GM18511 (cell line): ENCODE measurements at regions not wholly inside any gene's neighbourhood (a gene's known extent, or its start where the extent isn't known, plus 50 kb on each side); places are given as distances from the start of the nearest gene placed in this dataset.

ENCODE experiments used
- ATAC-seq: cut with Tn5 transposase; IDR thresholded peaks from one replicate; pipeline ENCODE4 v1.9.1; 2021; ENCODE audit warnings: mild to moderate bottlenecking, moderate library complexity; ENCODE audit not compliant: unreplicated experiment

GRCh38 chr12:69059465-69060457 is 126.8 kb upstream of the CPM start:
- ATAC-seq, result no peak

GRCh38 chr12:69061574-69061973 is 128.6 kb upstream of the CPM start:
- ATAC-seq, result no peak

- no peak for ATAC-seq
Observed at GRCh38 chr12:69062621-69063237, 129.8 kb upstream of the CPM start.

DNA sequence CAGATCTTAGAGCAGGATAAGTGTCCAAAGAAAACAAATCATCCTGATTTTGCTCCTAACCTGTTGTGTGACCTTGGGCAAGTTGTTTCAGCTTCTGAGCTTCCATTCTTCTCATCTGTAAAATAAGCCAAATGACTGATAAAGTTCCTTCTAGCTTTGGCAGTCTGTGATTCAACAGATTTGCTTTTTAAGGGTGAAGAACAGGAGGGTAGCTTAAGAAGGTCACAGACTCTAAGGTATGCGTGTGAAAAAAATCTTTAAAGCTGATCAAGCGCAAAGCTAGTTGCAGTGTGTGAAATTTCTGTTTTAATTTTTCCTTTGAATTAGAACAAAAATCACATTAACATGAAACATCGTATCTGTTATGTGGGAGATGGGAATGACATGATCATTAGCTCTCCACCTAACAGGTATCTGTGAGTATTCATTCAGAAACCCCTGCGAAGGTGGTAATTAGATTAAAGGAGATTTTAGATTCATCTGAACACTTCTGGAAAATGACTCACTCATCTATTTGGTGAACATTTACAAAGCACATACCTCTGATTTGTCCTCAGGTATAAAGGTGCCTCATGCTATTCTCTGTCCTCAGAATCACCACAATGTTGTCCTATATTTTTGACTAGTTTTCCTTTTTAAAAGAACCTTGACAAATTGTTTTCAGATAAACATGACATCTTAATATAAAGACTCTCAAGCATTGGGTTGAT is 131.9 kb upstream of the CPM start:
- ATAC-seq, result no peak

GRCh38 chr12:69065775-69066174 is 132.8 kb upstream of the CPM start:
- ATAC-seq, result no peak

DNA sequence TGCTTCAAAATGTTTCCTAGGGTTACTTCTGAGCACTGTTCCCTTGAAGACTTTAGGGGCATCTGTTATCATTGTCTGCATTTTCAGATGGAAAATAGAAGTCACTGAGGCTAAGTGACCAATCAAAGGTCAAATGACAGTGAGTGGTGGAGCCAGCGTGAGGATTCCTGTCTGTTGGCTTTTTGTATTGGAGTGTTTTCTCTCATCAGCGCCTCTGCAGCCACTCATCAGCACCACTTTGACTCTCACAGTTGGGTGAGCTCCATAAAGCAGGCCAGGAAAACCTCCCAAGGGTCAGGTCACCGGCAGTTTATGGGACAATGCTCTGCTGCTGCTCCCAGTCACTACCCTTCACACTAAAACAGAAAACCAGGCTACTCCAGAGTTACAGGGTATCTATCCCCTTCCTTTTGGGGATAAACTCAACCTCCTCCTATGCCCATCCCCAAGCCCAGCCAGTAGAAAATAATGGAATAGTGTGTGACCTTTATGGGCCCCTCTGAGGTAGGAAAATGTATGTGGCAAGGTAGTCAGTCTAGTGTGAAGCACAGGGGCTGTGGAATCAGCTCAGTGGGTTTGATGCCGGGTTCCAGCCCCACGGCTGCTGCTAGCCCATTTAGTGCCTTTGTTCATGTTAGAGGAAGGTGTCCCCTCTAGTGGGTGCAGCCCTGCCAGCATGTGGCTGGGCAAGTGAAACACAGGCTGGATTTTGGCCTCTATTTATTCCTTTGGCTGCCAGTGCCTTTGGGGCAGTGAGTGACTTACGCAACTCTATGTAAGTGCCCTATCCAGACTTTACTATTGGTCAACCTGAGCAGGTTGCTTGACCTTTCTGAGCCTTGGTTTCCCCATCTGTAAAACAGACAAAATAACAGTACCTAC is 133.8 kb upstream of the CPM start:
- ATAC-seq, result no peak

DNA sequence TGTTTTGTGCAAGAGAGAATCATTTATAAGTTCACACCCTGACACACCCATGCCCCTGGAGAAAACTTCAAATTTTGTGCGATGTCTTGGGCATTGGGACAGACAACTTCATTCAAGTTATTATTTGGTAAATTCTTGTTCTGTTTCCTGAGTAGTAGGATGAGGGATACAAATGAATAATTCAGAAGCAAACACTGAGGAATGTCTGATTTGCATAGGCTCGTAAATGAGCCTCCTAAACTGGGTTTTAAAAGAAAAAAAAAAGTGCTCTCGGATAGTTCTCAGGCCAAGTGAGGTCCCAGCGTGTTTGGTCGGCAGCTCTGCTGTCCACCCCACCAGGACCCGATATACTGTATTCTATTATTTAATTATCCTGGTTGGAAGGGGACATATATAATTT is 134.7 kb upstream of the CPM start:
- ATAC-seq, result no peak

DNA sequence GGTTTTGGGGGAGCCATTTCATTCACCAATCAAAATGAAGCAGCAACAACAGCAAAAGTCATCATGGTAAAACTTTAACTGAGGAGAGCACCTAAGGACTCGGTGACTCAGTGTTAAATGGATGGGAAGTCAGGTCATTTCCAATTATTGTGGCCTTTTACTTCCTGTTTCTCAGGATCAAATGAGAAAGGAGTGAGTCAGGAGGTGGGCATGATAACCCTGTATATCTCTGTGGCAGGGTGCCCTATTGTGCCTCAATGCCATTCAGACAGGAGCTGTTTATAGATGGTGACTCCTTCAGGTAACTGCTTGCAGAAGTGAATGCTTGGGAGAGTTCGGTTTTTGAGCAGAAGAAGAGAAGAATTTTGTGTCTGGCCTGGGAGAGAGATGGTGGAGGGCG is 135.5 kb upstream of the CPM start:
- ATAC-seq, result no peak

GRCh38 chr12:69069479-69069878 is 136.5 kb upstream of the CPM start:
- no peak for ATAC-seq

- ATAC-seq, result peak; percentile 80
Observed at GRCh38 chr12:69070319-69071090, 137.5 kb upstream of the CPM start.

GRCh38 chr12:69071091-69071370 is 138.1 kb upstream of the CPM start:
- no peak for ATAC-seq

DNA sequence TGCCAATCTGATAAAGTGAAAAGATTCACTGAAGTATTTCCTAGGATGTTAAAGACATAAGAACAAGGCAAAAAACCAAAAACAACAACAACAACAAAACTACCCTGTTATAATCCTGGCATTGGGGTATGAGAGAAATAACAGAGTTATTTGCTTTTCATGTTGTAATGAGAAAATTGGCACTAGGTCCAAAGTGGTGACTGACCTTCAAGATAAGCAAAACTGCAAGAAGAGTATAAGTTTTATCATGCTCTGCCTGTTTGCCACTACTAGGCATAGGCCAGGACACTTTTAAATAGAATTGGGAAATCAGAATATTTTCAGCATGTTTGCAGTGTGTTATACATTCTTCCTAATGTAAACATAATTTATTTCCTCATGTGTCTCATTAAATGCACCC is 140.1 kb upstream of the CPM start:
- no peak for ATAC-seq

DNA sequence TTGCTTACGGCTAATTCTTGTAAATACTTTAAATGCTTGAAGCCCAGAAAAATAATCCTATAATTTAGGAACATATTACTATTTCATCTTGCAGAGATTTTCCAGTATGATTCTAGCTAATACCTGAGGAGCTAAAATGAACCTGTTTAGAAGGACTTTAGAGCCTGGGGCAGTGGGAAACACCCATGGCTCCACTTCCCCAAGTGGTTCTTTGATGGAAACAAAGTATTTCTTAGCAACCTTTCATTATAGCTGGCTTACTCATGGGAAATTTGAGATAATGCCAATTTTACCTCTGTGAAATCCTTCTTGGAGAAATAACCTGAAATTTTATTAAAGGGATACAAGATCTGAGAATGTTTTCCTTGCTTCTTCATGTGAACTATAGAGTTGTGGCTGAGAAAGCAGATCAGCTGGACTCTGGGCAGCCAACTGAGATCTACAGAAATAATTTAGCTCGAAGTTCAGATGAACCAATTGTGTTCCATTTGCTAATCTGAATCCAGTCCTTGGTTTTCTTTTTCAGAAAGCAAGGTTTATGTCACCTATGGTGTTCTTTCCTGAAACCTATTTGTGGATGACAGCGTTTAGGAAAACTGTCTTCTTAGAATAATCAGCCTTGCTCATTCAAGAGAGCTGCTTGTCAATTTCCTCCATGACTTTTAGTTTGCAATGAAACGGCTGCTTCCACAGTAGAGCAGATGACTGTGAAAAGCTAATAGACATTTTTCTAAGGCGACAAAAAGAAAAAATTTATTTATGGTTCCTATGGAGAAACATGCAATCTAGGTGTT is 141.8 kb upstream of the CPM start:
- ATAC-seq, result no peak

GRCh38 chr12:69083689-69084088 is 150.7 kb upstream of the CPM start:
- ATAC-seq, result no peak

- no peak for ATAC-seq
Observed at GRCh38 chr12:69084816-69085378, 151.9 kb upstream of the CPM start.

GRCh38 chr12:69085852-69086251 is 152.9 kb upstream of the CPM start:
- no peak for ATAC-seq

DNA sequence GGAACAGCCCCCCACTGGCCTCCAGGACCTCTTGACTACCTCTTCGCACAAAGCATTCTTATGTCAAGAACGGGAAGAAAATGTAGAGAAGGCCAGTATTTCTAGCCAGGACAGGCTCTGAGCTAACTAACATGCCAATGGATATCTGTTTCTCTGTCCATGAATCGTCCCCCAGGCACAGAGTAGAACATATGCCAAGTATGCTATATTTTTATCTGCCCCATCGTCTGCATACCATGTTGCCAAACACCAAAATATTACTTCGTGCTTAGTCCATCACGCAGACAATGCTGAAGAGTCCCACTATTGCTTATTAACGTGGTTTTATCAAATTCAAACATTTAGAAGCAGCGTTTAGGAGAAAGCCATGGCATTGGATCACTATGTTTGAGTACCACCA is 151.4 kb upstream of the CPSF6 start:
- ATAC-seq, result no peak

DNA sequence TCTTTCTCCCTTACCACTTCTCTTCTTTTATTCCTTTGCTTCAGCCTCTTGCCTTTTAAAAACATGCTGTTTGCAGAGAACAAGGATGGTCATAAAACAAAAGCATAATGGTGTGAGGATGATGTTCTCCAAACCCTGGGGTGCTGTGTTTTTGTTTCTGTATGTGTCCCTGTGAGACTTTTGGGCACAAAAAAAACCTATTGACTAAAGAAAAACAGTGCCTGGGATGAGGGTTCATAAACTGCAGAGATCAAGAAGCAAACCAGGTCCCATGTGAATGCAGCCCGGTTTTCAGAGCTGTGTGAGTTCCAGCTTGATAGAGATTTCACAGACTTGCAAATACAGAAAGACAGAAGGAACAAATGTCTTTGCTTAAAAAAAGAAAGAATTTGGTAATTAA is 148.6 kb upstream of the CPSF6 start:
- no peak for ATAC-seq

- ATAC-seq, result no peak
Observed at GRCh38 chr12:69091442-69092017, 147.8 kb upstream of the CPSF6 start.
